ENCODE measurements at regions not wholly inside any gene's neighbourhood (a gene's known extent, or its start where the extent isn't known, plus 50 kb on each side); places are given as distances from the start of the nearest gene placed in this dataset.
"Not testable (repeated sequence)": the region's sequence is repeated elsewhere in the genome, so short reads cannot be mapped to it uniquely, and the experiment has no call there.

- no peak for ATAC-seq
Measured at GRCh38 chr2:8424997-8425900, 256.6 kb upstream of the ID2 start.

GRCh38 chr2:8426550-8426949 is 255.3 kb upstream of the ID2 start:
- ATAC-seq: no peak

GRCh38 chr2:8427211-8427610 is 254.6 kb upstream of the ID2 start:
- ATAC-seq: no peak

- ATAC-seq: no peak
Measured at GRCh38 chr2:8430628-8431027, 251.2 kb upstream of the ID2 start.

GRCh38 chr2:8431446-8432125 is 250.3 kb upstream of the ID2 start:
- no peak for ATAC-seq

GRCh38 chr2:8432706-8433336 is 249.0 kb upstream of the ID2 start:
- ATAC-seq: peak; percentile 48 to 55

GRCh38 chr2:8433390-8433789 is 248.5 kb upstream of the ID2 start:
- ATAC-seq: no peak

GRCh38 chr2:8435608-8436007 is 246.2 kb upstream of the ID2 start:
- ATAC-seq: no peak

GRCh38 chr2:8436585-8436984 is 245.3 kb upstream of the ID2 start:
- ATAC-seq: no peak

GRCh38 chr2:8437228-8437948 is 244.5 kb upstream of the ID2 start:
- ATAC-seq: no peak

GRCh38 chr2:8437949-8438400 is 243.9 kb upstream of the ID2 start:
- no peak for ATAC-seq

GRCh38 chr2:8438476-8438875 is 243.4 kb upstream of the ID2 start:
- ATAC-seq: no peak

GRCh38 chr2:8438996-8439395 is 242.9 kb upstream of the ID2 start:
- no peak for ATAC-seq

GRCh38 chr2:8440029-8440778 is 241.7 kb upstream of the ID2 start:
- ATAC-seq: no peak

GRCh38 chr2:8441371-8441770 is 240.5 kb upstream of the ID2 start:
- no peak for ATAC-seq

- ATAC-seq: no peak
Measured at GRCh38 chr2:8441986-8442385, 239.9 kb upstream of the ID2 start.

GRCh38 chr2:8442833-8443486 is 238.9 kb upstream of the ID2 start:
- ATAC-seq: no peak

- ATAC-seq: no peak
Measured at GRCh38 chr2:8445580-8445979, 236.3 kb upstream of the ID2 start.

- ATAC-seq: not testable (repeated sequence)
Measured at GRCh38 chr2:8446751-8447150, 235.1 kb upstream of the ID2 start.

GRCh38 chr2:8447610-8448221 is 234.1 kb upstream of the ID2 start:
- ATAC-seq: no peak
